Liver (tissue), 8 donors: ENCODE measurements at regions not wholly inside any gene's neighbourhood (a gene's known extent, or its start where the extent isn't known, plus 50 kb on each side); places are given as distances from the start of the nearest gene placed in this dataset.

Experiments
- DNase-seq: peaks from one replicate; pipeline ENCODE4 v3.0.0-alpha.2; 2017; ENCODE audit warnings: low spot score
- H3K27ac ChIP-seq, 2 donors: one replicate each; pipeline ENCODE4 v1.7.0; 2013; ENCODE audit warnings: inconsistent platforms in 2 of 2, low read length in 2 of 2, control low read depth in 1 of 2, low read depth in 1 of 2, mild to moderate bottlenecking in 1 of 2
- H3K27me3 ChIP-seq, 4 donors: one replicate each; pipeline versions ENCODE4 v1.6.1 to v1.7.0; 2013; ENCODE audit warnings: low read length in 3 of 4, inconsistent platforms in 1 of 4, mild to moderate bottlenecking in 1 of 4, moderate library complexity in 1 of 4; ENCODE audit not compliant: control insufficient read depth in 4 of 4, insufficient read depth in 4 of 4
- H3K36me3 ChIP-seq, 4 donors: one replicate each; pipeline versions ENCODE4 v1.6.1 to v1.7.0; 2013; ENCODE audit warnings: low read length in 3 of 4, mild to moderate bottlenecking in 3 of 4, low read depth in 1 of 4, moderate library complexity in 1 of 4; ENCODE audit not compliant: control insufficient read depth in 4 of 4, insufficient read depth in 3 of 4
- H3K4me1 ChIP-seq, 4 donors: one replicate each; pipeline versions ENCODE4 v1.6.1 to v1.7.0; 2013; ENCODE audit warnings: low read length in 3 of 4, mild to moderate bottlenecking in 3 of 4, moderate library complexity in 1 of 4; ENCODE audit not compliant: control insufficient read depth in 4 of 4, insufficient read depth in 4 of 4
- H3K4me3 ChIP-seq, 3 donors: one replicate each; pipeline versions ENCODE4 v1.6.1 to v1.7.0; 2013; ENCODE audit warnings: low read length in 3 of 3, control low read depth in 1 of 3, low read depth in 1 of 3, mild to moderate bottlenecking in 1 of 3
- H3K9ac ChIP-seq, 2 donors: one replicate each; pipeline ENCODE4 v1.7.0; 2013; ENCODE audit warnings: low read length in 2 of 2, mild to moderate bottlenecking in 2 of 2, moderate library complexity in 2 of 2, control low read depth in 1 of 2, low read depth in 1 of 2
- H3K9me3 ChIP-seq, 4 donors: one replicate each; pipeline versions ENCODE4 v1.6.1 to v1.7.0; 2013; ENCODE audit warnings: low read length in 3 of 4; ENCODE audit not compliant: control insufficient read depth in 4 of 4
- EGR1 ChIP-seq, 2 donors: IDR thresholded peaks; 2 replicates each; pipeline ENCODE4 v1.6.1; 2016 to 2018; ENCODE audit warnings: antibody characterized with exemption in 2 of 2, low read depth in 2 of 2
- FOXA1 ChIP-seq: IDR thresholded peaks from 2 replicates; pipeline ENCODE4 v1.6.1; 2016; ENCODE audit warnings: antibody characterized with exemption
- FOXA2 ChIP-seq: IDR thresholded peaks from 2 replicates; pipeline ENCODE4 v1.6.1; 2016; ENCODE audit warnings: antibody characterized with exemption
- JUND ChIP-seq, 2 donors: IDR thresholded peaks; 2 replicates each; pipeline ENCODE4 v1.6.1; 2016; ENCODE audit warnings: antibody characterized with exemption in 2 of 2
- NR2F2 ChIP-seq: IDR thresholded peaks from 2 replicates; pipeline ENCODE4 v1.6.1; 2016; ENCODE audit warnings: antibody characterized with exemption
- RXRA ChIP-seq, 2 donors: IDR thresholded peaks; 2 replicates each; pipeline ENCODE4 v1.6.1; 2017 to 2018; ENCODE audit warnings: antibody characterized with exemption in 2 of 2, mild to moderate bottlenecking in 1 of 2
- TAF1 ChIP-seq: conservative IDR thresholded peaks from 2 replicates; pipeline ENCODE4 v1.6.1; 2016; ENCODE audit warnings: antibody characterized with exemption, mild to moderate bottlenecking
- WGBS: extraction: QIAGEN DNeasy Blood & Tissue Kit; methylation state at CpG from one replicate; pipeline ENCODE4 v1.1.7; 2013; 5-methylcytosine and 5-hydroxymethylcytosine counted together
- TF ChIP-seq, protein P1 (sequence below): IDR thresholded peaks from 2 replicates; pipeline ENCODE4 v1.6.1; 2016; ENCODE audit warnings: antibody characterized with exemption
- TF ChIP-seq, protein P2 (sequence below): fragments of 150-350 bp; IDR thresholded peaks from 2 replicates; pipeline ENCODE4 v1.5.1; 2017; ENCODE audit warnings: improper control_type of control experiment, low read depth, low read length; ENCODE audit not compliant: missing input control
- TF ChIP-seq, protein P3 (sequence below): IDR thresholded peaks from 2 replicates; pipeline ENCODE4 v1.6.1; 2016; ENCODE audit warnings: antibody characterized with exemption, mild to moderate bottlenecking
- TF ChIP-seq, protein P4 (sequence below): IDR thresholded peaks from 2 replicates; pipeline ENCODE4 v1.6.1; 2016; ENCODE audit warnings: antibody characterized with exemption
- TF ChIP-seq, protein P5 (sequence below): IDR thresholded peaks from 2 replicates; pipeline ENCODE4 v1.6.1; 2016; ENCODE audit warnings: antibody characterized with exemption
- donor health status: healthy.
- donor health status: healthy.
- donor health status: healthy.
- donor health status: healthy.
- donor health status: healthy.

DNA sequence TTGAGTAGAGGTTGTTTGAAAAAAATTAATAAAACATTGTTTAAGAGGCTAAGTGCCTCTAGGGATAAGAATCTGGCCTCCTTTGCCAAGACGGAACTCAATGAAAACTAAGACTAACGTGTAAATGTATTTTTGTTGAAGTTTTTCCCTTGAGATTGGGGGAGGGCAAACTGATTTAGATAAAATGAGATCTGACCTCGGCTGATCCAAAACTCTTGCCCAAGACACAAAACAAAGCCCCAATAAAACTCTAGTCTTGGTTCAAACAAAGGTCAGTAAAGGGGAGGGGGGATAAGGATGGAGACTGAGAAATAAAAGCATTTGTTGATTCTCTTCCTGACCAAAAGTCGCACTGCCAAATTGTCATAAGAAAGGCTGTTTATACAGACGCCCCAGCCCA, 134.8 kb upstream of the DPT start:
- no peaks in the 10 kb centered on the region for H3K27me3 ChIP-seq
- no peaks in the 10 kb centered on the region for H3K4me1 ChIP-seq
- no peak for DNase-seq
- H3K9me3 ChIP-seq = peaks cover 0 to 7% (median 2%) of the 10 kb centered on the region in 4 donors
- WGBS = 71% methylated on average over 5 of the region's 5 CpGs
- H3K9ac ChIP-seq = no peak overlapping the region
- no peak overlapping the region for H3K4me3 ChIP-seq
- TF ChIP-seq EGR1 (IDR thresholded peaks at IDR 0.05; ENCODE audit: low read depth in 2 of 2) = no peak
- TF ChIP-seq JUND (IDR thresholded peaks at IDR 0.05) = no peak
- TF ChIP-seq RXRA (IDR thresholded peaks at IDR 0.05) = no peak
- TF ChIP-seq, protein P1, sequence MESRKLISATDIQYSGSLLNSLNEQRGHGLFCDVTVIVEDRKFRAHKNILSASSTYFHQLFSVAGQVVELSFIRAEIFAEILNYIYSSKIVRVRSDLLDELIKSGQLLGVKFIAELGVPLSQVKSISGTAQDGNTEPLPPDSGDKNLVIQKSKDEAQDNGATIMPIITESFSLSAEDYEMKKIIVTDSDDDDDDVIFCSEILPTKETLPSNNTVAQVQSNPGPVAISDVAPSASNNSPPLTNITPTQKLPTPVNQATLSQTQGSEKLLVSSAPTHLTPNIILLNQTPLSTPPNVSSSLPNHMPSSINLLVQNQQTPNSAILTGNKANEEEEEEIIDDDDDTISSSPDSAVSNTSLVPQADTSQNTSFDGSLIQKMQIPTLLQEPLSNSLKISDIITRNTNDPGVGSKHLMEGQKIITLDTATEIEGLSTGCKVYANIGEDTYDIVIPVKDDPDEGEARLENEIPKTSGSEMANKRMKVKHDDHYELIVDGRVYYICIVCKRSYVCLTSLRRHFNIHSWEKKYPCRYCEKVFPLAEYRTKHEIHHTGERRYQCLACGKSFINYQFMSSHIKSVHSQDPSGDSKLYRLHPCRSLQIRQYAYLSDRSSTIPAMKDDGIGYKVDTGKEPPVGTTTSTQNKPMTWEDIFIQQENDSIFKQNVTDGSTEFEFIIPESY = no peak
- no peaks in the 10 kb centered on the region for H3K36me3 ChIP-seq
- H3K27ac ChIP-seq = no peak overlapping the region

DNA sequence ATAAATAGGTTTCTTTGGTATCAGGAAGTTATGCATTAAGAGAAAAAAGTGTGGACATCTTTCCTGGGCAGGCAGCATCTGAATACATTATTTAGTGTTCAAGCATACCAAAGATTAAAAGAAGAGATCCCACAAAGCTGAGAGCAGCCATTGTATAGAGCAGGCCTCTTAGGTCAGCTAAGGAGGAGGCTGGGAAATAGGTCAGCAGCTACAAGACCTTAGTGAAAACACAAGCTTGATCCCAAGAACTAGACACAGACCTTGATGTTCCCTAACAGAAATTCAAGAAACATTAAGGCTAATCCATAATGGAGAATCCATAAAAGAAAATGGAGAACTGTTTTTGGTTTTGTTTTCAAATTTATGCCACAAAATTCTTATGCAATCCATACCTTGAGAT, 135.3 kb upstream of the DPT start:
- Histone ChIP-seq H3K4me3 (no peak overlapping the region), H3K4me1 (no peaks in the 10 kb centered on the region), H3K27me3 (no peaks in the 10 kb centered on the region), H3K9me3 (peaks cover 0 to 7% (median 2%) of the 10 kb centered on the region in 4 donors), H3K27ac (no peak overlapping the region), H3K36me3 (no peaks in the 10 kb centered on the region), H3K9ac (no peak overlapping the region)
- DNase-seq = no peak
- TF ChIP-seq, protein P2, sequence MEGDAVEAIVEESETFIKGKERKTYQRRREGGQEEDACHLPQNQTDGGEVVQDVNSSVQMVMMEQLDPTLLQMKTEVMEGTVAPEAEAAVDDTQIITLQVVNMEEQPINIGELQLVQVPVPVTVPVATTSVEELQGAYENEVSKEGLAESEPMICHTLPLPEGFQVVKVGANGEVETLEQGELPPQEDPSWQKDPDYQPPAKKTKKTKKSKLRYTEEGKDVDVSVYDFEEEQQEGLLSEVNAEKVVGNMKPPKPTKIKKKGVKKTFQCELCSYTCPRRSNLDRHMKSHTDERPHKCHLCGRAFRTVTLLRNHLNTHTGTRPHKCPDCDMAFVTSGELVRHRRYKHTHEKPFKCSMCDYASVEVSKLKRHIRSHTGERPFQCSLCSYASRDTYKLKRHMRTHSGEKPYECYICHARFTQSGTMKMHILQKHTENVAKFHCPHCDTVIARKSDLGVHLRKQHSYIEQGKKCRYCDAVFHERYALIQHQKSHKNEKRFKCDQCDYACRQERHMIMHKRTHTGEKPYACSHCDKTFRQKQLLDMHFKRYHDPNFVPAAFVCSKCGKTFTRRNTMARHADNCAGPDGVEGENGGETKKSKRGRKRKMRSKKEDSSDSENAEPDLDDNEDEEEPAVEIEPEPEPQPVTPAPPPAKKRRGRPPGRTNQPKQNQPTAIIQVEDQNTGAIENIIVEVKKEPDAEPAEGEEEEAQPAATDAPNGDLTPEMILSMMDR = no peak
- TF ChIP-seq, protein P3, sequence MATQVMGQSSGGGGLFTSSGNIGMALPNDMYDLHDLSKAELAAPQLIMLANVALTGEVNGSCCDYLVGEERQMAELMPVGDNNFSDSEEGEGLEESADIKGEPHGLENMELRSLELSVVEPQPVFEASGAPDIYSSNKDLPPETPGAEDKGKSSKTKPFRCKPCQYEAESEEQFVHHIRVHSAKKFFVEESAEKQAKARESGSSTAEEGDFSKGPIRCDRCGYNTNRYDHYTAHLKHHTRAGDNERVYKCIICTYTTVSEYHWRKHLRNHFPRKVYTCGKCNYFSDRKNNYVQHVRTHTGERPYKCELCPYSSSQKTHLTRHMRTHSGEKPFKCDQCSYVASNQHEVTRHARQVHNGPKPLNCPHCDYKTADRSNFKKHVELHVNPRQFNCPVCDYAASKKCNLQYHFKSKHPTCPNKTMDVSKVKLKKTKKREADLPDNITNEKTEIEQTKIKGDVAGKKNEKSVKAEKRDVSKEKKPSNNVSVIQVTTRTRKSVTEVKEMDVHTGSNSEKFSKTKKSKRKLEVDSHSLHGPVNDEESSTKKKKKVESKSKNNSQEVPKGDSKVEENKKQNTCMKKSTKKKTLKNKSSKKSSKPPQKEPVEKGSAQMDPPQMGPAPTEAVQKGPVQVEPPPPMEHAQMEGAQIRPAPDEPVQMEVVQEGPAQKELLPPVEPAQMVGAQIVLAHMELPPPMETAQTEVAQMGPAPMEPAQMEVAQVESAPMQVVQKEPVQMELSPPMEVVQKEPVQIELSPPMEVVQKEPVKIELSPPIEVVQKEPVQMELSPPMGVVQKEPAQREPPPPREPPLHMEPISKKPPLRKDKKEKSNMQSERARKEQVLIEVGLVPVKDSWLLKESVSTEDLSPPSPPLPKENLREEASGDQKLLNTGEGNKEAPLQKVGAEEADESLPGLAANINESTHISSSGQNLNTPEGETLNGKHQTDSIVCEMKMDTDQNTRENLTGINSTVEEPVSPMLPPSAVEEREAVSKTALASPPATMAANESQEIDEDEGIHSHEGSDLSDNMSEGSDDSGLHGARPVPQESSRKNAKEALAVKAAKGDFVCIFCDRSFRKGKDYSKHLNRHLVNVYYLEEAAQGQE = no peak
- TF ChIP-seq, protein P4, sequence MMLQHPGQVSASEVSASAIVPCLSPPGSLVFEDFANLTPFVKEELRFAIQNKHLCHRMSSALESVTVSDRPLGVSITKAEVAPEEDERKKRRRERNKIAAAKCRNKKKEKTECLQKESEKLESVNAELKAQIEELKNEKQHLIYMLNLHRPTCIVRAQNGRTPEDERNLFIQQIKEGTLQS = no peak
- TF ChIP-seq FOXA1 (no peak), NR2F2 (no peak), TAF1 (no peak), FOXA2 (no peak)
- TF ChIP-seq, protein P1 = no peak
- TF ChIP-seq, protein P5, sequence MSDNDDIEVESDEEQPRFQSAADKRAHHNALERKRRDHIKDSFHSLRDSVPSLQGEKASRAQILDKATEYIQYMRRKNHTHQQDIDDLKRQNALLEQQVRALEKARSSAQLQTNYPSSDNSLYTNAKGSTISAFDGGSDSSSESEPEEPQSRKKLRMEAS = no peak
